Transverse colon (tissue), 4 donors: ENCODE measurements at regions not wholly inside any gene's neighbourhood (a gene's known extent, or its start where the extent isn't known, plus 50 kb on each side); places are given as distances from the start of the nearest gene placed in this dataset.
"Not testable (repeated sequence)": the region's sequence is repeated elsewhere in the genome, so short reads cannot be mapped to it uniquely, and the experiment has no call there.

Source experiments
- DNase-seq: peaks from one replicate; pipeline ENCODE4 v3.0.0-alpha.2; 2019
- H3K27ac ChIP-seq, 4 donors: fragments of 200-600 bp; sonication (generic); 2 replicates each; pipeline ENCODE4 v1.5.1; 2016 to 2018; ENCODE audit warnings: inconsistent platforms in 4 of 4
- H3K27me3 ChIP-seq: fragments of 200-600 bp; sonication (generic); 2 replicates; pipeline ENCODE4 v1.5.1; 2017; ENCODE audit warnings: inconsistent platforms
- H3K36me3 ChIP-seq, 4 donors: fragments of 200-600 bp; sonication (generic); 2 replicates each; pipeline ENCODE4 v1.5.1; 2017 to 2019; ENCODE audit warnings: inconsistent platforms in 4 of 4
- H3K4me1 ChIP-seq, 4 donors: fragments of 200-600 bp; sonication (generic); 2 replicates each; pipeline ENCODE4 v1.5.1; 2017 to 2020; ENCODE audit warnings: inconsistent platforms in 4 of 4
- H3K4me3 ChIP-seq, 4 donors: fragments of 200-600 bp; sonication (generic); 1 replicate in 1 of 4; 2 replicates in 3 of 4; pipeline versions ENCODE4 v1.5.1 to v1.6.1; 2017 to 2019; ENCODE audit warnings: inconsistent platforms in 4 of 4
- H3K9me3 ChIP-seq, 2 donors: fragments of 200-600 bp; sonication (generic); 2 replicates each; pipeline ENCODE4 v1.5.1; 2017 to 2019; ENCODE audit warnings: inconsistent platforms in 2 of 2
- CTCF ChIP-seq, 5 experiments: fragments of 200-600 bp in 3 of 5; fragments of 450-650 bp in 2 of 5; sonication (generic) in 3 of 5; IDR thresholded peaks; 1 replicate in 2 of 5; 2 replicates in 3 of 5; pipeline ENCODE4 v1.5.1; 2016 to 2017; ENCODE audit warnings: antibody characterized with exemption in 5 of 5, inconsistent platforms in 3 of 5, mild to moderate bottlenecking in 2 of 5, moderate library complexity in 1 of 5
- EP300 ChIP-seq: sonication (generic); formaldehyde crosslinking; IDR thresholded peaks from one replicate; pipeline ENCODE4 v1.6.1; 2017; ENCODE audit warnings: antibody characterized with exemption, low read depth
- POLR2A ChIP-seq: fragments of 450-650 bp; IDR thresholded peaks from one replicate; pipeline ENCODE4 v1.6.1; 2016; ENCODE audit warnings: antibody characterized with exemption, mild to moderate bottlenecking, moderate library complexity
- POLR2AphosphoS5 ChIP-seq, 3 donors: sonication (generic); formaldehyde crosslinking; IDR thresholded peaks; one replicate each; pipeline ENCODE4 v1.6.1; 2016; ENCODE audit warnings: antibody characterized with exemption in 3 of 3
- WGBS, 2 donors: methylation state at CpG; one replicate each; pipeline ENCODE4 v1.1.5; 2018; ENCODE audit warnings: low coverage in 1 of 2; 5-methylcytosine and 5-hydroxymethylcytosine counted together
- in situ Hi-C, 4 donors: fragments of 200-750 bp; cut with MboI; loops; one replicate each; pipeline versions ENCODE4 v1.15.0 to v1.15.1; 2017; ENCODE audit warnings: low sequenced_read_pairs in 3 of 4, low pct_ligation_motif_present in 1 of 4, low pct_unique_long_range_greater_than_20kb in 1 of 4
- intact Hi-C: fragments of 100-400 bp; cut with DNase I; formaldehyde crosslinking; loops from one replicate; pipeline ENCODE4 v1.15.1; 2023; ENCODE audit warnings: low total_unique reads

- no peak for DNase-seq
- no peak for TF ChIP-seq POLR2A
- in situ Hi-C loops (no loop called here), intact Hi-C loops (no loop called here)
- no peak overlapping the region for H3K27ac ChIP-seq
- H3K9me3 ChIP-seq, result no peaks in the 10 kb centered on the region
- H3K4me3 ChIP-seq, result no peak overlapping the region
- no peaks in the 10 kb centered on the region for H3K27me3 ChIP-seq
- no peaks in the 10 kb centered on the region for H3K36me3 ChIP-seq
- 42% methylated on average over 4 of the region's 4 CpGs; no CpG with 5 or more reads in 1 of the 2 donors for WGBS, 2 donors
- no peaks in the 10 kb centered on the region for H3K4me1 ChIP-seq
Measured at GRCh38 chr6:137550535-137550934, 56.3 kb upstream of the OLIG3 start.

GRCh38 chr6:137552146-137552545 is 58.0 kb upstream of the OLIG3 start:
- intact Hi-C loops, result no loop called here
- Histone ChIP-seq H3K4me3 (no peak overlapping the region), H3K4me1 (no peaks in the 10 kb centered on the region), H3K9me3 (no peaks in the 10 kb centered on the region), H3K36me3 (no peaks in the 10 kb centered on the region), H3K27me3 (no peaks in the 10 kb centered on the region), H3K27ac (no peak overlapping the region)
- DNase-seq, result no peak
- TF ChIP-seq POLR2AphosphoS5 (IDR thresholded peaks at IDR 0.05) (no peak), CTCF (IDR thresholded peaks at IDR 0.05) (no peak), POLR2A (no peak), EP300 (no peak)
- in situ Hi-C loops, result no loop called here
- WGBS, 2 donors, result 50 to 63% methylated on average over 1 of the region's 1 CpG

- TF ChIP-seq CTCF (IDR thresholded peaks at IDR 0.05) (no peak), POLR2AphosphoS5 (IDR thresholded peaks at IDR 0.05) (no peak), POLR2A (no peak), EP300 (no peak)
- Histone ChIP-seq H3K27me3 (no peaks in the 10 kb centered on the region), H3K4me3 (no peak overlapping the region), H3K27ac (no peak overlapping the region), H3K36me3 (no peaks in the 10 kb centered on the region), H3K4me1 (no peaks in the 10 kb centered on the region), H3K9me3 (no peaks in the 10 kb centered on the region)
- in situ Hi-C loops (no loop called here), intact Hi-C loops (no loop called here)
- no peak for DNase-seq
- WGBS, 2 donors, result 44 to 52% methylated on average over 2 of the region's 2 CpGs
Measured at GRCh38 chr6:137552809-137553208, 58.6 kb upstream of the OLIG3 start.

GRCh38 chr6:137559521-137560183 is 65.5 kb upstream of the OLIG3 start:
- in situ Hi-C loops, H3K36me3 ChIP-seq, H3K4me1 ChIP-seq, DNase-seq, H3K27ac ChIP-seq, H3K9me3 ChIP-seq, intact Hi-C loops, H3K27me3 ChIP-seq, H3K4me3 ChIP-seq: not testable (repeated sequence)
- 45 to 79% methylated on average over 2 to 3 of the region's 3 CpGs for WGBS, 2 donors

- Histone ChIP-seq H3K27me3 (no peaks in the 10 kb centered on the region), H3K4me1 (no peaks in the 10 kb centered on the region), H3K4me3 (no peak overlapping the region), H3K36me3 (no peaks in the 10 kb centered on the region), H3K9me3 (no peaks in the 10 kb centered on the region), H3K27ac (no peak overlapping the region)
- DNase-seq, result no peak
- in situ Hi-C loops (no loop called here), intact Hi-C loops (no loop called here)
- TF ChIP-seq EP300, result no peak
- TF ChIP-seq POLR2AphosphoS5 (IDR thresholded peaks at IDR 0.05), result no peak
- no peak for TF ChIP-seq CTCF (IDR thresholded peaks at IDR 0.05)
- no peak for TF ChIP-seq POLR2A
- 80% methylated on average over 1 of the region's 1 CpG; no CpG with 5 or more reads in 1 of the 2 donors for WGBS, 2 donors
Measured at GRCh38 chr6:137560184-137560563, 66.0 kb upstream of the OLIG3 start.
